OCI-LY1 (cell line): ENCODE measurements at regions not wholly inside any gene's neighbourhood (a gene's known extent, or its start where the extent isn't known, plus 50 kb on each side); places are given as distances from the start of the nearest gene placed in this dataset.
"Not testable (repeated sequence)": the region's sequence is repeated elsewhere in the genome, so short reads cannot be mapped to it uniquely, and the experiment has no call there.

ENCODE experiments used
- CTCF ChIP-seq: fragments of 200-600 bp; sonication (generic), shearing (Covaris generic); IDR thresholded peaks from 2 replicates; pipeline ENCODE4 v1.5.1; 2017; ENCODE audit warnings: mild to moderate bottlenecking, antibody characterized with exemption, low read length, moderate library complexity, mixed read lengths
- EZH2 ChIP-seq: fragments of 200-600 bp; sonication (generic), shearing (Covaris generic); IDR thresholded peaks from 2 replicates; pipeline ENCODE4 v1.8.0; 2017; ENCODE audit warnings: borderline replicate concordance, mixed run types, mild to moderate bottlenecking, antibody characterized with exemption, low read length, moderate library complexity, mixed read lengths

- TF ChIP-seq CTCF, EZH2: not testable (repeated sequence)
Observed at GRCh38 chr15:44903281-44903680, 53.2 kb upstream of the TERB2 start.
